ENCODE measurements at regions not wholly inside any gene's neighbourhood (a gene's known extent, or its start where the extent isn't known, plus 50 kb on each side); places are given as distances from the start of the nearest gene placed in this dataset.
"Not testable (repeated sequence)": the region's sequence is repeated elsewhere in the genome, so short reads cannot be mapped to it uniquely, and the experiment has no call there.

GRCh38 chr3:13237776-13238490 lies 164.7 kb upstream of the IQSEC1 start:
- peaks cover 11% of the 10 kb centered on the region for H3K4me1 Mint-ChIP-seq
- no peaks in the 10 kb centered on the region for H3K36me3 Mint-ChIP-seq (ENCODE audit: low read depth)
- no peak overlapping the region for H3K27ac Mint-ChIP-seq
- peaks cover 7% of the 10 kb centered on the region for H3K27me3 Mint-ChIP-seq
- no peak for ATAC-seq (replicated peaks)
- H3K4me3 Mint-ChIP-seq, result no peak overlapping the region
- no peaks in the 10 kb centered on the region for H3K9me3 Mint-ChIP-seq

GRCh38 chr3:13236557-13237173 lies 163.4 kb upstream of the IQSEC1 start:
- Mint-ChIP-seq H3K27me3 (peaks cover 7% of the 10 kb centered on the region), H3K9me3 (no peaks in the 10 kb centered on the region), H3K4me3 (no peak overlapping the region), H3K36me3 (ENCODE audit: low read depth) (no peaks in the 10 kb centered on the region), H3K27ac (no peak overlapping the region), H3K4me1 (peaks cover 11% of the 10 kb centered on the region)
- ATAC-seq (replicated peaks), result no peak

- Mint-ChIP-seq H3K36me3 (ENCODE audit: low read depth) (no peaks in the 10 kb centered on the region), H3K9me3 (no peaks in the 10 kb centered on the region), H3K27ac (no peak overlapping the region), H3K4me1 (peaks cover 11% of the 10 kb centered on the region), H3K27me3 (peaks cover 7% of the 10 kb centered on the region), H3K4me3 (no peak overlapping the region)
- ATAC-seq (replicated peaks), result no peak
Observed at GRCh38 chr3:13235897-13236296, 162.7 kb upstream of the IQSEC1 start.

GRCh38 chr3:13235079-13235478 lies 161.8 kb upstream of the IQSEC1 start:
- ATAC-seq (replicated peaks), result peak; percentile 43
- Mint-ChIP-seq H3K9me3 (no peaks in the 10 kb centered on the region), H3K4me3 (peak overlapping the region; percentile 62), H3K36me3 (ENCODE audit: low read depth) (no peaks in the 10 kb centered on the region), H3K4me1 (peaks cover 11% of the 10 kb centered on the region), H3K27ac (peak overlapping the region; percentile 72), H3K27me3 (peaks cover 7% of the 10 kb centered on the region)

- Mint-ChIP-seq H3K4me1 (peaks cover 11% of the 10 kb centered on the region), H3K9me3 (no peaks in the 10 kb centered on the region), H3K36me3 (ENCODE audit: low read depth) (no peaks in the 10 kb centered on the region), H3K27ac (peak overlapping the region; percentile 72), H3K4me3 (peak overlapping the region; percentile 62), H3K27me3 (peaks cover 7% of the 10 kb centered on the region)
- peak; percentile 35 for ATAC-seq (replicated peaks)
Observed at GRCh38 chr3:13234666-13235065, 161.4 kb upstream of the IQSEC1 start.

GRCh38 chr3:13233487-13234485 lies 160.6 kb upstream of the IQSEC1 start:
- peak overlapping the region; percentile 72 for H3K27ac Mint-ChIP-seq
- H3K4me3 Mint-ChIP-seq, result peak overlapping the region; percentile 62
- ATAC-seq (replicated peaks), result peak; percentile 43
- no peaks in the 10 kb centered on the region for H3K36me3 Mint-ChIP-seq (ENCODE audit: low read depth)
- H3K4me1 Mint-ChIP-seq, result peaks cover 11% of the 10 kb centered on the region
- H3K27me3 Mint-ChIP-seq, result peaks cover 7% of the 10 kb centered on the region
- no peaks in the 10 kb centered on the region for H3K9me3 Mint-ChIP-seq

GRCh38 chr3:13231781-13232666 lies 158.8 kb upstream of the IQSEC1 start:
- H3K4me3 Mint-ChIP-seq, result no peak overlapping the region
- no peaks in the 10 kb centered on the region for H3K9me3 Mint-ChIP-seq
- H3K36me3 Mint-ChIP-seq (ENCODE audit: low read depth), result no peaks in the 10 kb centered on the region
- H3K27me3 Mint-ChIP-seq, result peaks cover 7% of the 10 kb centered on the region
- H3K27ac Mint-ChIP-seq, result no peak overlapping the region
- no peak for ATAC-seq (replicated peaks)
- H3K4me1 Mint-ChIP-seq, result peaks cover 11% of the 10 kb centered on the region

- Mint-ChIP-seq H3K36me3 (ENCODE audit: low read depth) (no peaks in the 10 kb centered on the region), H3K27ac (no peak overlapping the region), H3K27me3 (peaks cover 4% of the 10 kb centered on the region), H3K4me3 (no peak overlapping the region), H3K9me3 (no peaks in the 10 kb centered on the region), H3K4me1 (peaks cover 6% of the 10 kb centered on the region)
- peak; percentile 47 for ATAC-seq (replicated peaks)
Observed at GRCh38 chr3:13229273-13229949, 156.2 kb upstream of the IQSEC1 start.

- no peak for ATAC-seq (replicated peaks)
- Mint-ChIP-seq H3K9me3 (no peaks in the 10 kb centered on the region), H3K4me3 (no peak overlapping the region), H3K36me3 (ENCODE audit: low read depth) (no peaks in the 10 kb centered on the region), H3K27ac (no peak overlapping the region), H3K4me1 (no peaks in the 10 kb centered on the region), H3K27me3 (no peaks in the 10 kb centered on the region)
Observed at GRCh38 chr3:13228584-13228983, 155.4 kb upstream of the IQSEC1 start.

- not testable (repeated sequence) for H3K36me3 Mint-ChIP-seq (ENCODE audit: low read depth); H3K4me3 Mint-ChIP-seq; H3K27me3 Mint-ChIP-seq; H3K9me3 Mint-ChIP-seq; H3K27ac Mint-ChIP-seq; H3K4me1 Mint-ChIP-seq; ATAC-seq (replicated peaks)
Observed at GRCh38 chr3:13228169-13228568, 154.9 kb upstream of the IQSEC1 start.

GRCh38 chr3:13227315-13228165 lies 154.3 kb upstream of the IQSEC1 start:
- H3K36me3 Mint-ChIP-seq (ENCODE audit: low read depth), result no peaks in the 10 kb centered on the region
- no peaks in the 10 kb centered on the region for H3K4me1 Mint-ChIP-seq
- H3K9me3 Mint-ChIP-seq, result no peaks in the 10 kb centered on the region
- no peak overlapping the region for H3K27ac Mint-ChIP-seq
- H3K27me3 Mint-ChIP-seq, result no peaks in the 10 kb centered on the region
- H3K4me3 Mint-ChIP-seq, result no peak overlapping the region
- ATAC-seq (replicated peaks), result no peak

GRCh38 chr3:13224967-13225366 lies 151.7 kb upstream of the IQSEC1 start:
- H3K36me3 Mint-ChIP-seq (ENCODE audit: low read depth), result no peaks in the 10 kb centered on the region
- no peak overlapping the region for H3K27ac Mint-ChIP-seq
- H3K9me3 Mint-ChIP-seq, result no peaks in the 10 kb centered on the region
- no peak overlapping the region for H3K4me3 Mint-ChIP-seq
- no peaks in the 10 kb centered on the region for H3K27me3 Mint-ChIP-seq
- no peak for ATAC-seq (replicated peaks)
- H3K4me1 Mint-ChIP-seq, result no peaks in the 10 kb centered on the region

Measured in activated T-helper 17 cell treated with anti-CD3 and anti-CD28 coated beads, Interleukin-2, amount 50 U/mL, for 72 hours (primary cell).